ENCODE measurements at regions not wholly inside any gene's neighbourhood (a gene's known extent, or its start where the extent isn't known, plus 50 kb on each side); places are given as distances from the start of the nearest gene placed in this dataset.

DNA sequence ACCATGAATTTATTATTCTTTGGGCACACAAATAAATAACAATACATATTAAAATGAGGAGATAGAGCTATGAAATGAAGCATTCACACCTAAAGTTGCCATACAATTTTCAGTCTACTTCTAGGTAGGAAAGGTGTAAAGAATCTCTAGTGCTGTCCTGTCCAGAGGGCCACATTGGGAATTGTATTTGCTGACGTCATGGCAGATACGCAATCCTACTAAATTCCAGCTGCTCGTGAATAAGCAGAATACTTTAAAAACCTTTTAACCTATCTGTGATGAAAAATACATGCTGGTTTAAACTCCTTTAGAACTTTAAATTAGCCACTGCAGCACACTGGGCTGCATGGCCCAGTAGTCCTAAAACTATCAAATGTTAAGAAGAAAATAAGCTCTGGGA lies 236.1 kb downstream of the FSCB start:
- H3K27ac Mint-ChIP-seq = no peak overlapping the region
- H3K4me3 Mint-ChIP-seq = no peak overlapping the region
- TF ChIP-seq, protein P1, sequence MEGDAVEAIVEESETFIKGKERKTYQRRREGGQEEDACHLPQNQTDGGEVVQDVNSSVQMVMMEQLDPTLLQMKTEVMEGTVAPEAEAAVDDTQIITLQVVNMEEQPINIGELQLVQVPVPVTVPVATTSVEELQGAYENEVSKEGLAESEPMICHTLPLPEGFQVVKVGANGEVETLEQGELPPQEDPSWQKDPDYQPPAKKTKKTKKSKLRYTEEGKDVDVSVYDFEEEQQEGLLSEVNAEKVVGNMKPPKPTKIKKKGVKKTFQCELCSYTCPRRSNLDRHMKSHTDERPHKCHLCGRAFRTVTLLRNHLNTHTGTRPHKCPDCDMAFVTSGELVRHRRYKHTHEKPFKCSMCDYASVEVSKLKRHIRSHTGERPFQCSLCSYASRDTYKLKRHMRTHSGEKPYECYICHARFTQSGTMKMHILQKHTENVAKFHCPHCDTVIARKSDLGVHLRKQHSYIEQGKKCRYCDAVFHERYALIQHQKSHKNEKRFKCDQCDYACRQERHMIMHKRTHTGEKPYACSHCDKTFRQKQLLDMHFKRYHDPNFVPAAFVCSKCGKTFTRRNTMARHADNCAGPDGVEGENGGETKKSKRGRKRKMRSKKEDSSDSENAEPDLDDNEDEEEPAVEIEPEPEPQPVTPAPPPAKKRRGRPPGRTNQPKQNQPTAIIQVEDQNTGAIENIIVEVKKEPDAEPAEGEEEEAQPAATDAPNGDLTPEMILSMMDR (IDR thresholded peaks at IDR 0.05) = no peak
- DNase-seq (no peak), ATAC-seq (ENCODE audit: low read depth) (no peak)
- H3K9me3 Mint-ChIP-seq = peaks cover 8% of the 10 kb centered on the region
- ChIA-PET CTCF (no interaction called here), POLR2A (no interaction called here)
- no peaks in the 10 kb centered on the region for H3K4me1 Mint-ChIP-seq
- no peaks in the 10 kb centered on the region for H3K27me3 Mint-ChIP-seq
- no peaks in the 10 kb centered on the region for H3K36me3 Mint-ChIP-seq (ENCODE audit: low read depth)
- intact Hi-C loops (cut with micrococcal nuclease) = no loop called here

DNA sequence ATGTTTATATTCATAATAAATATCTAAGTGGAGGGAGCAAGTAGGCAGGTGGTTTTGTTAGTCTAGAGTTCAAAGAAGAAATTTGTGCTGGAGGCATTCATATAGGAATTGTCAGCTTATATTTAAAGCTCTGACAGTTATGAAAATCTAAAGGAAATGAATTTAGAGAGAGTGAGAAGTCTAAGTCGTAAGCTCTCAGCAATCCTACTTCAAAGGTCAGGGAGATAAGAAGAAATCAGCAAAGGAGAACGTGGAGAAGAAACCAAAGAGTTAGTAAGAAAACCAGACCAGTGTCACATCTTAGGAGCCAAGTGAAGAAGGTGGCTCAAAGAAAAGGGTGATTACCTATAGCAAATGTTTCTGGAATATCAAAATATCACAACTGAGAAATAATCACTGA lies 241.8 kb downstream of the FSCB start:
- TF ChIP-seq, protein P1 (IDR thresholded peaks at IDR 0.05) = no peak
- ChIA-PET POLR2A (no interaction called here), CTCF (no interaction called here)
- ATAC-seq (ENCODE audit: low read depth) (no peak), DNase-seq (no peak)
- no peak overlapping the region for H3K4me3 Mint-ChIP-seq
- peaks cover 22% of the 10 kb centered on the region for H3K9me3 Mint-ChIP-seq
- H3K27ac Mint-ChIP-seq = no peak overlapping the region
- intact Hi-C loops (cut with micrococcal nuclease) = no loop called here
- H3K27me3 Mint-ChIP-seq = no peaks in the 10 kb centered on the region
- H3K4me1 Mint-ChIP-seq = no peaks in the 10 kb centered on the region
- H3K36me3 Mint-ChIP-seq (ENCODE audit: low read depth) = no peaks in the 10 kb centered on the region

DNA sequence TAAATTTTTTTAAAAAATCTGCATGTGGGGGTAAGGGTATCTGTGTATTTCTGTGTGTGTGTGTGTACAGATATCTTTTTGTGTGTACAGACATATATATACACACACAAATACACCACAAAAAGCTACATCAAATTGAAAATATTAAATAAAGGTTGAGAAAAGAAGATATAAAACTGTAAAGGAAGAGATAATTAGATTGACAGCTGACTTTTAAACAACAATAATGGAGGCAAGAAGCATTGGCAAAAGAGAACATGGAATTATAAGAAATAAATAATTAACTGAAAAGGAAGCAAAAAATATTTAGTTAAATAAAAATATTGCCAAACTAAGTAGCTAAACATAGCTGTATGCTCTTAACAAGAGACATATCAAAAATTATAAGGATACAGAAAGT lies 291.4 kb downstream of the FSCB start:
- ATAC-seq (ENCODE audit: low read depth) (no peak), DNase-seq (no peak)
- no peaks in the 10 kb centered on the region for H3K4me1 Mint-ChIP-seq
- no peaks in the 10 kb centered on the region for H3K27me3 Mint-ChIP-seq
- TF ChIP-seq, protein P1 (IDR thresholded peaks at IDR 0.05) = no peak
- H3K9me3 Mint-ChIP-seq = peaks cover 13% of the 10 kb centered on the region
- H3K4me3 Mint-ChIP-seq = no peak overlapping the region
- intact Hi-C loops (cut with micrococcal nuclease) = no loop called here
- H3K27ac Mint-ChIP-seq = no peak overlapping the region
- ChIA-PET CTCF (no interaction called here), POLR2A (no interaction called here)
- no peaks in the 10 kb centered on the region for H3K36me3 Mint-ChIP-seq (ENCODE audit: low read depth)

DNA sequence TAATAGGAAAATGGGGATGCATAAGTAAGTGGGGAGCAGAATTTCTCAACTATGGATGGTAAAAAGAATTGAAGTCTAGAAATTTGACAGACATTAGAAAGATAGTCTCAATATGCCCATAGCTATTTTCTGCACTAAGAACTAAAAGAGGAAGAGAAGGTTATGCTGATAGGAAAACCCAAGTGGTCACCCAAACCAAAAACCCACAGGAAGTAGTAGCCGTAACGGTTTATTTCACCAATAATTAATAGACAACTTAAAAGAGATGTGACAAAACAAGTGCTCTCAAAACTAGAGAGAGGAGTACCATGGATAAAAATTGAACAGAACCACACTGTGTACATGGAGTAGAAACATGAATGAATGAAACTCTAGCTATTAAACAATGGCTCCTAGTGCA lies 295.4 kb downstream of the FSCB start:
- Mint-ChIP-seq H3K4me3 (no peak overlapping the region), H3K9me3 (peaks cover 4% of the 10 kb centered on the region), H3K27ac (no peak overlapping the region), H3K27me3 (no peaks in the 10 kb centered on the region), H3K36me3 (ENCODE audit: low read depth) (no peaks in the 10 kb centered on the region), H3K4me1 (no peaks in the 10 kb centered on the region)
- no peak for ATAC-seq (ENCODE audit: low read depth)
- TF ChIP-seq, protein P1 (IDR thresholded peaks at IDR 0.05) = no peak
- POLR2A ChIA-PET = no interaction called here
- no peak for DNase-seq
- CTCF ChIA-PET = no interaction called here
- intact Hi-C loops (cut with micrococcal nuclease) = no loop called here

DNA sequence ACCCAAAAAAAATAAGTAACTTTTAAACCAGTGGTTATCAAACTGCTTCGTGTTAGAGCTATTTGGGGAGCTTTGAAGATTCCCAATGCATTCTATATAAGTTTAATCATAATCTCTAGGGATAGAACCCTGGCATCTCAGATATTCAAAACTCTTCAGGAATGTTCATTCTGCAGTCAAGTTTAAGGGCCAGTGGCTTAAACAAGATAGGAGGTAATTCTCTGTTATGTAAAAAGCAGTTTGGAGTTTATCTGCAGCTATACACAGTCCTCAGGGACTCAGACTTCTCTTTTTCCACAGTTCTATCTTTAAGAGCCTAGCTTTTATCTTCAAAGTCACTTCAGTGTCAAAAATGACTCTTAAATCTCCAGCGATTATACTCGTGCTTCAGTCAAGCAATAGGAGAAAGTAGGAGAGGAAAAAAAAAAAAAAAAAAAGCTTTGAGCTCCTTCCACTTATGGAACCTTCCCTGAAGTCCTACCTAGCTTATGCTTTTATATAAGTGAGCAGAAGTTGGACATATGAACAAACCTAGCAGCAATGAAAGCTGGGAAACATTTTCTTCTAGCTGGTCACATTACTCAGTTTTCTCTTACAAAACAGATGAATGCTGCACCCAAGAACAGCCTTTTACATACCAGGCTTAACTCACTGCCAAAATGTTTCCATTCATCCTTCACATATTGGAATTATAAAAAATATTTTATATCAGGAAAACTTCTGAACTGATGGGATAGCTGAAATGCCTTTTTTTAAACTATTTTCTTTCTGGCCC lies 302.8 kb downstream of the FSCB start:
- Mint-ChIP-seq H3K9me3 (no peaks in the 10 kb centered on the region), H3K27me3 (no peaks in the 10 kb centered on the region), H3K4me3 (no peak overlapping the region), H3K36me3 (ENCODE audit: low read depth) (no peaks in the 10 kb centered on the region), H3K27ac (no peak overlapping the region), H3K4me1 (no peaks in the 10 kb centered on the region)
- intact Hi-C loops (cut with micrococcal nuclease) = no loop called here
- TF ChIP-seq, protein P1 (IDR thresholded peaks at IDR 0.05) = no peak
- ChIA-PET POLR2A (interaction anchor here (0.7 kb wide), 1 partner anchor 1568 kb away, joined by 5 read pairs; no protein-coding TSS in a partner anchor), CTCF (no interaction called here)
- ATAC-seq (ENCODE audit: low read depth) (no peak), DNase-seq (no peak)
